ENCODE measurements at regions not wholly inside any gene's neighbourhood (a gene's known extent, or its start where the extent isn't known, plus 50 kb on each side); places are given as distances from the start of the nearest gene placed in this dataset.
"Not testable (repeated sequence)": the region's sequence is repeated elsewhere in the genome, so short reads cannot be mapped to it uniquely, and the experiment has no call there.

- FAIRE-seq (no peak), ATAC-seq (no peak), DNase-seq (no peak)
- no peak for TF ChIP-seq CTCF (IDR thresholded peaks at IDR 0.05)
- Histone ChIP-seq H3K27me3 (no peaks in the 10 kb centered on the region), H3K9me3 (no peaks in the 10 kb centered on the region), H3K4me3 (no peak overlapping the region), H3K27ac (no peak overlapping the region), H3K4me1 (no peaks in the 10 kb centered on the region), H3K36me3 (no peaks in the 10 kb centered on the region)
- 28 to 41% methylated on average over 1 of the region's 1 CpG for WGBS, 2 donors
- intact Hi-C loops (cut with DNase I) = no loop called here
Observed at GRCh38 chr7:96824686-96825085, 115.0 kb upstream of the SEM1 start.

- 73 to 77% methylated on average over 2 of the region's 2 CpGs for WGBS, 2 donors
- no peaks in the 10 kb centered on the region for H3K9me3 ChIP-seq
- H3K36me3 ChIP-seq = no peaks in the 10 kb centered on the region
- DNase-seq = no peak
- ATAC-seq = no peak
- TF ChIP-seq CTCF (IDR thresholded peaks at IDR 0.05) = no peak
- no peak for FAIRE-seq
- H3K27ac ChIP-seq = no peak overlapping the region
- no peaks in the 10 kb centered on the region for H3K4me1 ChIP-seq
- H3K4me3 ChIP-seq = no peak overlapping the region
- H3K27me3 ChIP-seq = no peaks in the 10 kb centered on the region
- intact Hi-C loops (cut with DNase I) = no loop called here
Observed at GRCh38 chr7:96825285-96825684, 115.6 kb upstream of the SEM1 start.

GRCh38 chr7:96826089-96826488, 116.4 kb upstream of the SEM1 start:
- intact Hi-C loops (cut with DNase I) = no loop called here
- Histone ChIP-seq H3K4me3 (no peak overlapping the region), H3K9me3 (no peaks in the 10 kb centered on the region), H3K36me3 (no peaks in the 10 kb centered on the region), H3K27ac (no peak overlapping the region), H3K4me1 (no peaks in the 10 kb centered on the region), H3K27me3 (no peaks in the 10 kb centered on the region)
- DNase-seq = no peak
- FAIRE-seq = no peak
- ATAC-seq = no peak
- WGBS, 2 donors = 53 to 67% methylated on average over 1 of the region's 1 CpG
- TF ChIP-seq CTCF (IDR thresholded peaks at IDR 0.05) = no peak

- no peak overlapping the region for H3K4me3 ChIP-seq
- FAIRE-seq (no peak), ATAC-seq (no peak), DNase-seq (no peak)
- H3K36me3 ChIP-seq = no peaks in the 10 kb centered on the region
- H3K27me3 ChIP-seq = no peaks in the 10 kb centered on the region
- H3K4me1 ChIP-seq = no peaks in the 10 kb centered on the region
- H3K9me3 ChIP-seq = no peaks in the 10 kb centered on the region
- TF ChIP-seq CTCF (IDR thresholded peaks at IDR 0.05) = no peak
- H3K27ac ChIP-seq = no peak overlapping the region
- intact Hi-C loops (cut with DNase I) = no loop called here
- WGBS, 2 donors = 76 to 80% methylated on average over 6 of the region's 6 CpGs
Observed at GRCh38 chr7:96827701-96828100, 118.1 kb upstream of the SEM1 start.

GRCh38 chr7:96829121-96829520, 119.5 kb upstream of the SEM1 start:
- not testable (repeated sequence) for FAIRE-seq

GRCh38 chr7:96831446-96831845, 121.8 kb upstream of the SEM1 start:
- FAIRE-seq = no peak

More at GRCh38 chr7:96829121-96829520, 119.5 kb upstream of the SEM1 start:
- DNase-seq; intact Hi-C loops (cut with DNase I); H3K36me3 ChIP-seq; H3K4me3 ChIP-seq; H3K27me3 ChIP-seq; ATAC-seq; H3K27ac ChIP-seq; H3K4me1 ChIP-seq; H3K9me3 ChIP-seq: not testable (repeated sequence)
- WGBS, 2 donors = 70 to 90% methylated on average over 4 of the region's 4 CpGs

More at GRCh38 chr7:96831446-96831845, 121.8 kb upstream of the SEM1 start:
- no peaks in the 10 kb centered on the region for H3K27me3 ChIP-seq
- no peak for ATAC-seq
- WGBS, 2 donors = 67 to 71% methylated on average over 2 of the region's 2 CpGs
- no peaks in the 10 kb centered on the region for H3K9me3 ChIP-seq
- no peak for DNase-seq
- TF ChIP-seq CTCF (IDR thresholded peaks at IDR 0.05) = no peak
- no peak overlapping the region for H3K4me3 ChIP-seq
- intact Hi-C loops (cut with DNase I) = no loop called here
- no peak overlapping the region for H3K27ac ChIP-seq
- H3K36me3 ChIP-seq = no peaks in the 10 kb centered on the region
- no peaks in the 10 kb centered on the region for H3K4me1 ChIP-seq
